ENCODE measurements at regions not wholly inside any gene's neighbourhood (a gene's known extent, or its start where the extent isn't known, plus 50 kb on each side); places are given as distances from the start of the nearest gene placed in this dataset.

DNA sequence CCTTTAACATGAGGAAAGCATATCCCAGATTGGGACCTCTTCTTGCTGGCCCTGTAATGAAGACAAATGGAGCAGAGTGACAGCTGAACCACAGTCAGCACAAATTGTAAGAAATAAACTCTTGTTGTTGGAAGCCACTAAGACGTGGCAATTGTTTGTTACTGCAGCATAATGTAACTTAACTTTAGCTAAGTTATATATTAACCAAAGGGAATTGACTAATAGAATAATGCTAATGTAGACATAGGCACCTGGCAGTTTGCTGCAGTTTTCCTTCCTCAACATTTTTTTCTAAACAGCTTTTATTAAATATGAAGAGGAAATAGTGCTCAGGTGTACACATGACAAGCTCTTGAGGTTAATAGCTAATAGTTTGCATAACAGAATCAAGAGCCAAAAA, 300.7 kb upstream of the SLC30A5 start:
- TF ChIP-seq, protein P1, sequence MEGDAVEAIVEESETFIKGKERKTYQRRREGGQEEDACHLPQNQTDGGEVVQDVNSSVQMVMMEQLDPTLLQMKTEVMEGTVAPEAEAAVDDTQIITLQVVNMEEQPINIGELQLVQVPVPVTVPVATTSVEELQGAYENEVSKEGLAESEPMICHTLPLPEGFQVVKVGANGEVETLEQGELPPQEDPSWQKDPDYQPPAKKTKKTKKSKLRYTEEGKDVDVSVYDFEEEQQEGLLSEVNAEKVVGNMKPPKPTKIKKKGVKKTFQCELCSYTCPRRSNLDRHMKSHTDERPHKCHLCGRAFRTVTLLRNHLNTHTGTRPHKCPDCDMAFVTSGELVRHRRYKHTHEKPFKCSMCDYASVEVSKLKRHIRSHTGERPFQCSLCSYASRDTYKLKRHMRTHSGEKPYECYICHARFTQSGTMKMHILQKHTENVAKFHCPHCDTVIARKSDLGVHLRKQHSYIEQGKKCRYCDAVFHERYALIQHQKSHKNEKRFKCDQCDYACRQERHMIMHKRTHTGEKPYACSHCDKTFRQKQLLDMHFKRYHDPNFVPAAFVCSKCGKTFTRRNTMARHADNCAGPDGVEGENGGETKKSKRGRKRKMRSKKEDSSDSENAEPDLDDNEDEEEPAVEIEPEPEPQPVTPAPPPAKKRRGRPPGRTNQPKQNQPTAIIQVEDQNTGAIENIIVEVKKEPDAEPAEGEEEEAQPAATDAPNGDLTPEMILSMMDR (IDR thresholded peaks at IDR 0.05 in 8 of 11, conservative IDR thresholded peaks at IDR 0.05 in 3 of 11), result no peak
- TF ChIP-seq POLR2AphosphoS5 (IDR thresholded peaks at IDR 0.05), result no peak
